AG10803 (cell line): ENCODE measurements at regions not wholly inside any gene's neighbourhood (a gene's known extent, or its start where the extent isn't known, plus 50 kb on each side); places are given as distances from the start of the nearest gene placed in this dataset.

Experiments used
- DNase-seq: peaks from one replicate; pipeline ENCODE4 v3.0.0; 2010; ENCODE audit warnings: low read depth
- H3K4me3 ChIP-seq: 2 replicates; pipeline ENCODE4 v1.5.1; 2011; ENCODE audit warnings: mild to moderate bottlenecking, low read length, control low read depth
- TF ChIP-seq, protein P1 (sequence below): conservative IDR thresholded peaks from 2 replicates; pipeline ENCODE4 v1.5.1; 2011; ENCODE audit warnings: mild to moderate bottlenecking, low read length, control low read depth, inconsistent platforms

DNA sequence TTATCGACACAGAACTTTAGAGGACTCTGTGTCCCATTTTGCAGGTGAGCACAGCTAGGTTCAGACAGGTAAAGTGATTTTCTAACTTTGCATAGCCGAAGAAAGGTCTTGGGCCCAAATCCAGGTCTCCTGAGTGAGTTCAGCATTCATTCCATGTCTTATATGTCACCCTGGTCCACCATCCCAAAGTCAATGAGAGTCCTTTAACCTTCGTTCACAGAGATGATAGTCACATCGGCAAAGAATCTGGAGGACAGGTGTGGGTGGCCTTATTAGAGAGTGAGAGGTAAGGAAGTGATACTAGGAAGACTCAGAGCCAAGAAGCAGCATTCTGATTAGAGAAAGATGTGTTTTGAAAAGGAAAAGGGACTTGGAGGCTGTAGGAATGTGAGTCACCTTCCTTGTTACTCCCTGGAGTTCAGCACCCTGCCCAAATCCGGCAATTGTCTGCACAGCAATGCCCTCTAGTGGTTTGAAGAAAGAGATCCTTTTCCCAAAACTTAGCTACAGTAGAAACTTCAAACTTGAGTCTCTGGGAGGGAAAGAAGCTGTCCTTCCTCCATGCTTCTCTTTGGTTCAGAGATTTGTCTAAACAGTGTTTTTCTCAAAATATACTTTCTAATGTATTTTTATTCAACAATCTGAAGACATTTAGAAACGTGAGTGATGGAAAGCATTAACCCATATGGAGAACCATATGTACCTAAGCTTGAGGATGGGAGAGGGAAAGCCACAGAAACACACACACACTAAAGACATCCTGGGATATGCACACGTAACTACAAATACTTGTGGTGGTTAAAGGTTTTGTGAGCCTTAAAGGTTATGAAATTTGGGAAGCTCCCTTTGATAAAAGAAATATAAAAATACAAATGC is 96.4 kb upstream of the SHISA6 start:
- no peak overlapping the region for H3K4me3 ChIP-seq
- peak; percentile 34 for DNase-seq
- TF ChIP-seq, protein P1, sequence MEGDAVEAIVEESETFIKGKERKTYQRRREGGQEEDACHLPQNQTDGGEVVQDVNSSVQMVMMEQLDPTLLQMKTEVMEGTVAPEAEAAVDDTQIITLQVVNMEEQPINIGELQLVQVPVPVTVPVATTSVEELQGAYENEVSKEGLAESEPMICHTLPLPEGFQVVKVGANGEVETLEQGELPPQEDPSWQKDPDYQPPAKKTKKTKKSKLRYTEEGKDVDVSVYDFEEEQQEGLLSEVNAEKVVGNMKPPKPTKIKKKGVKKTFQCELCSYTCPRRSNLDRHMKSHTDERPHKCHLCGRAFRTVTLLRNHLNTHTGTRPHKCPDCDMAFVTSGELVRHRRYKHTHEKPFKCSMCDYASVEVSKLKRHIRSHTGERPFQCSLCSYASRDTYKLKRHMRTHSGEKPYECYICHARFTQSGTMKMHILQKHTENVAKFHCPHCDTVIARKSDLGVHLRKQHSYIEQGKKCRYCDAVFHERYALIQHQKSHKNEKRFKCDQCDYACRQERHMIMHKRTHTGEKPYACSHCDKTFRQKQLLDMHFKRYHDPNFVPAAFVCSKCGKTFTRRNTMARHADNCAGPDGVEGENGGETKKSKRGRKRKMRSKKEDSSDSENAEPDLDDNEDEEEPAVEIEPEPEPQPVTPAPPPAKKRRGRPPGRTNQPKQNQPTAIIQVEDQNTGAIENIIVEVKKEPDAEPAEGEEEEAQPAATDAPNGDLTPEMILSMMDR = peak; percentile 54

DNA sequence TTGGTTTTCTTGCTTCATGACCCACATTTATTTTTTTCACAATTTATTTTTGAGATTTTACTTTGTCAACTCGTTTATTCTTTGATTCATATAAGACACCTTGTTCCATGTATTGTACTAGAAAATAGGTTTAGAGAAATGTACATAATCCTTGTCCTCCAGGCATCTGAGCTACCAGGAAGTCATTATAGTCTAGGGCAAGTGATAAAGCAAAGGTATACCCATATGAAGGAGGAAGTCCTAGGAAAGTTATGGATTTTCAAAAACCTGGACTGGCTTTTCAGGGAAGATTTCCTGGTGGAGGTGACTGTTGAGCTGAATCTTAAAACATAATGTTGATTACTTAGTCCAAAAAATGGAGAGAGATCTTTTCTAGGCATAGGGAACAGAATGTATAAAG is 98.8 kb upstream of the SHISA6 start:
- DNase-seq = no peak
- H3K4me3 ChIP-seq = no peak overlapping the region
- TF ChIP-seq, protein P1 = no peak

DNA sequence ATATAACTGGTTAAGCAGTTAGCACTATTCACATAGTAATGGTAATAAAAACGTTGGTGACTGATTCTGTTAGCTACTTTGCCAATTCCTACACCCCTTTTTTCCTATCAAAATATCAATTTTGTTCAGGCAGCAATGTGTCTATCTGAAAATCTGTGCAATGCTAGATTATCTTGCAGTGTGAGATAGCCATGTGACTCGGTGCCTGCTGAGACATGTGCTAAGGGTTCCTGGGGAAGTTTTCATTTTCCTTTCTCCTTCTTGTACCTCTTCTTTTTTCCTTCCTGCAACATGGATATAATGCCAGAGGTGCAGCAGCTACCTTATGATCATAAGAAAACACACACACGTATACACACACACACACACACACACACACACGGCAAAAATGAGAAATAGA is 100.5 kb upstream of the SHISA6 start:
- TF ChIP-seq, protein P1 = no peak
- H3K4me3 ChIP-seq = no peak overlapping the region
- no peak for DNase-seq

DNA sequence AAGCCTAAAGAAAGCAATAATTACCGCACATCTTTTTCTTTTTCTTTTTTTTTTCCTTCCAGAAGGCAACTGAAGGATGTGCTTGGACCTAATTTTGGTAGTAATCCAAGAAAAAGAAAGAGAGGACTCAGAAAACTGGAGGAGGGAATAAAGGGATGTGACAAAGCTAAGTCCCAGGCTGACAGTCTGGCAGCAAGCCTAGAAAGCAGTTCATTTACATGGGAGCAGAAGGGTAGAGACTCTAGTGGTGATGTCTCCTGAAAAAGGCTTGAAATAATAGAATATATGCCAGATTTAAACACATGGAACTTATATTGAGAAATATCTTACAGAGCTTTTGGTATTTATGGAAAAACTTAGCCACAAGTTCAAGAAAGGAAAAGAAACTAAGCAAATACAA is 101.0 kb upstream of the SHISA6 start:
- no peak for DNase-seq
- TF ChIP-seq, protein P1 = no peak
- no peak overlapping the region for H3K4me3 ChIP-seq

DNA sequence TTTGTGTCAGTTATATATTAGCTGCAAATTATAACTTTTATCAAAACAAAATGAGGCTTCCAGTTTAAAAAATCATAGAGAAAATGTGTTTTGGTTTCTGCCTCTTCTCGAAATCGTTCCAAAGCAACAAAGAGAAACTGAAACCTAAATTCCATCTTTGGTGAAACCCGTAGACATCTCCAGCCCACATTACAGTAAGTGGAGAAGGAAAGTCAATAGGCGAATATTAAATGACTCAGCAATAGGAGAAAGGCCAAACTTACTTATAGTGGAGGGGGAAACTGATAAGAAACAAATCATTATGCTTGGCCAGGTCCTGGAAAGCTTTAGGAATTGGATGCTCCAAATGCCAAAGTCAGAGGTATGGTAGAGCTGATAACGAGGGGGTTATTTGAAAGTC is 103.0 kb upstream of the SHISA6 start:
- TF ChIP-seq, protein P1 = no peak
- peak overlapping the region; percentile 4 for H3K4me3 ChIP-seq
- no peak for DNase-seq

DNA sequence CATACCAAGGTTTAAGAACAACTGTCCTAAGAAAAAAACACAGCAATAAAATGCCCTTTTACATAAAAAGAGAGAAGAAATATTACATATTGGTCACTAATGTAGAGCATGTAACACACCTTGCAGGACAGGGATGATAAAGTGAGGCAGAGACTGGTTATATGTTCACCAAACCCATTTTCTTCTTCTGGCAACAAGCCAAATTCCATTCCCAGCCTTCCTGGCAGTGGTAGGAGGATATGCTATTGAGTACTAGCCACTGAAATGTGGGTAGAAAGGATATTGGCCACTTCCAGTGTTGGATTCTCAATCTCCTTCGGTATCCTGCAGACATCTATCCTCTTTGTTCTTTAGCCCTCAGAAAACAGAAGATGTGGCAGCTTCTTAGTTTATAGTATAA is 105.2 kb upstream of the SHISA6 start:
- H3K4me3 ChIP-seq = no peak overlapping the region
- TF ChIP-seq, protein P1 = no peak
- DNase-seq = no peak

DNA sequence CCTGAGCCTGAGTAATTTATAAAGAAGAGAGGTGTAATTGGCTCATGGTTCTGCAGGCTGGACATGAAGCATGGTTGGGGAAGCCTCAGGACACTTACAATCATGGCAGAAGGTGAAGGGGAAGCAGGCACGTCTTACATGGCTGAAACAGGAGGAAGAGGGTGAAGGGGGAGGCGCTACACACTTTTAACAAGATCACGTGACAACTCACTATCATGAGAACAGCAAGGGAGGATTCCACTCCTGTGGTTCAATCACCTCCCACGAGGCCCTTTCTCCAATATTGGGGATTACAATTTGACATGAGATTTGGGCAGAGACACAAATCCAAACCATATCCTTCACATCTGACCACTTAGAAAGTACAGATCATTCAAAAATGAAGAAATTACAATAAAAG is 110.6 kb upstream of the SHISA6 start:
- no peak overlapping the region for H3K4me3 ChIP-seq
- TF ChIP-seq, protein P1 = no peak

More for the DNA sequence above, 110.6 kb upstream of the SHISA6 start:
- DNase-seq = no peak
